Natural killer cell treated with Interleukin-12 subunit alpha and Interleukin-12 subunit beta and Interleukin-15 and Interleukin-18, amount 100 ng/mL, for 72 hours (primary cell): ENCODE measurements at regions not wholly inside any gene's neighbourhood (a gene's known extent, or its start where the extent isn't known, plus 50 kb on each side); places are given as distances from the start of the nearest gene placed in this dataset.
"Not testable (repeated sequence)": the region's sequence is repeated elsewhere in the genome, so short reads cannot be mapped to it uniquely, and the experiment has no call there.

Experiments
- ATAC-seq, 2 donors: fragments of 150-1000 bp; cut with Tn5 transposase in 1 of 2; sonication (Bioruptor Pico), chemical (Tn5 transposase) in 1 of 2; 2 replicates each; pipeline ENCODE4 v1.10.0; 2021
- DNase-seq: peaks from one replicate; pipeline ENCODE4 v3.0.0; 2022; ENCODE audit warnings: low spot score
- H3K27ac Mint-ChIP-seq, 2 donors: 1 replicate in 1 of 2; 2 replicates in 1 of 2; pipeline ENCODE4 v1.8.0; 2022; ENCODE audit warnings: mixed read lengths in 2 of 2, mild to moderate bottlenecking in 1 of 2, moderate library complexity in 1 of 2
- H3K27me3 Mint-ChIP-seq, 2 donors: 1 replicate in 1 of 2; 2 replicates in 1 of 2; pipeline ENCODE4 v1.8.0; 2022; ENCODE audit warnings: mixed read lengths in 2 of 2
- H3K36me3 Mint-ChIP-seq: one replicate; pipeline ENCODE4 v1.8.0; 2022; ENCODE audit warnings: mixed read lengths
- H3K4me1 Mint-ChIP-seq, 2 donors: 1 replicate in 1 of 2; 2 replicates in 1 of 2; pipeline ENCODE4 v1.8.0; 2022; ENCODE audit warnings: low read depth in 2 of 2, mixed read lengths in 2 of 2, mild to moderate bottlenecking in 1 of 2
- H3K4me3 Mint-ChIP-seq: one replicate; pipeline ENCODE4 v1.8.0; 2022; ENCODE audit warnings: mixed read lengths
- H3K9me3 Mint-ChIP-seq: 2 replicates; pipeline ENCODE4 v1.8.0; 2022; ENCODE audit warnings: mixed read lengths

DNA sequence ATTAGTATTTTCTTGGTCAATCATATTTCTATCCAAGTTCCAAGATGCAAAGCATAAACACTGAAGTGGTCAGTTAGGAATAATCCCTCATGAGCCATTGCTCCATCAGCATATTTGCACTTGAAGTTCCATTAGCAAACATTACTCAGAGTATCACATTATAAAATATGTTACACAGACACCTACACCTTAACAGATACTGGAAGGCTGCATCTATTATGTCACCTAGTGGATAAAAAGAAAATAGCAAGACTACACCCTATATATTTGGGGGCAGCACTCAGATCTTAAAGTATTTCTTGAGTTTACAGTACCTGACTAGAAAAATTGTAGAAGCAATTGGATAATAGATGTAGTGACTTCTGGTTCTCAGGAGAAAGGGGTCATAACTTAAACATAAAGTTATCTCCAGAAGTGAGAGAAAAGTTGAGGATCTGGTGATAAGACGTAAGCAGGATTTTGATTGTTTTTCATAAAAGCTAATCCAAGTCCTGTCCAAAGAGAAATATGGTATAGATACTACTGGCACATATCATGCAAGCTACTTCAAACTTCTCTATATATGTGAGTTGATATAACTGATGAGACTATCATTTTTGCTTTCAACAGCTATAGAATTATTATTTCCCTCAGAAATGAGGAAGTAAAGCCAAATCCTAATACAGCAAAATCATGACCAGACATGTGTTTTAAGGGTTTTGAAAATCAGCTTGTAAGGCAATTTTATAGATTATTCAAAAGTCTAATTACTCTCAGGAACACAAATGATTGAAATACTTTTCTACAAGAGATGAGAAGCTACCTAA, 422.2 kb downstream of the GBE1 start:
- Mint-ChIP-seq H3K27me3 (no peaks in the 10 kb centered on the region), H3K9me3 (peaks cover 5% of the 10 kb centered on the region), H3K4me3 (no peak overlapping the region), H3K4me1 (no peaks in the 10 kb centered on the region), H3K27ac (no peak overlapping the region), H3K36me3 (no peaks in the 10 kb centered on the region)
- ATAC-seq = no peak
- no peak for DNase-seq

DNA sequence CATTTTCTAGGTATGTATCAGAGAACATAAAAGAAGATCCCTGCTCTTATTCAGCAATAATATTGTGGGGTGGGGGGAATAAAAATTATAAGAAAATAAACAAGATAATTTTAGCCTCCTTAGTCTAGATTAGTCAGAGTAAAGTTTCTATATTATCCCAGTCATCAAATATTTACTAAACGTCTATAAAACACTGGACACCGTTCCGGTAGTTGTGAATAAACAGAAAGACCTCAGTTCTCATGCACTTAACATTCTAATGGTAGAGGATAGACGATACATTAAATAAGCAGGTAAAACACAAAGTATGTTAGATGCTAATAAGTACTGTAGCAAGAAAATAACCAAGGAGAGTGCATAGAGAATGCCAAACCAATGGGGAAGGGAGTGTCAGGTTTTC, 425.0 kb downstream of the GBE1 start:
- H3K27me3 Mint-ChIP-seq = no peaks in the 10 kb centered on the region
- peaks cover 8% of the 10 kb centered on the region for H3K9me3 Mint-ChIP-seq
- no peaks in the 10 kb centered on the region for H3K36me3 Mint-ChIP-seq
- no peak overlapping the region for H3K27ac Mint-ChIP-seq
- H3K4me1 Mint-ChIP-seq = no peaks in the 10 kb centered on the region
- no peak for DNase-seq
- no peak for ATAC-seq
- no peak overlapping the region for H3K4me3 Mint-ChIP-seq

GRCh38 chr3:81329835-81330234, 431.6 kb downstream of the GBE1 start:
- H3K36me3 Mint-ChIP-seq, DNase-seq, H3K27ac Mint-ChIP-seq, ATAC-seq, H3K27me3 Mint-ChIP-seq, H3K4me1 Mint-ChIP-seq, H3K4me3 Mint-ChIP-seq: not testable (repeated sequence)
- H3K9me3 Mint-ChIP-seq = peaks cover 18% of the 10 kb centered on the region

- no peak for ATAC-seq
- Mint-ChIP-seq H3K27ac (no peak overlapping the region), H3K36me3 (peaks cover 5% of the 10 kb centered on the region), H3K27me3 (no peaks in the 10 kb centered on the region), H3K9me3 (peaks cover 18% of the 10 kb centered on the region), H3K4me1 (no peaks in the 10 kb centered on the region), H3K4me3 (no peak overlapping the region)
- DNase-seq = no peak
Observed at GRCh38 chr3:81326245-81326644, 435.2 kb downstream of the GBE1 start.

DNA sequence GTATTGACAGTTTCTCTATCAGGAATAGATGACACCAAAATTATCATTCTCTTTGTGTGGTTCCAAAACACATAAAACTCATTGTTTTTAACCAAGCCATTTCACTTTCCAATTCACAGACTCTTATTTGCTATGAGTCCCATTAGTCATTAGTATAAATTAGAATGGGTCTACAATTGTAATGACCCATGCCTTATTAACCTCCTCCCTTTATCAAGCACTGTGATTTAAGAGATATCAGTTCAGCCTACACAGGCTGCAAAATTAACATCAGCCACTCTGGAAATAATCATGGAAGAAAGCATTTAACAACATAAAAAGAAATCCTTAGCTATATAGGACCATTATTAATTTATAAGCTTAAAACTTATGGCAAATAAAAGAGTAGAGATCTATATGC, 440.6 kb downstream of the GBE1 start:
- Mint-ChIP-seq H3K36me3 (peaks cover 5% of the 10 kb centered on the region), H3K27me3 (no peaks in the 10 kb centered on the region), H3K27ac (no peak overlapping the region), H3K4me3 (no peak overlapping the region), H3K4me1 (no peaks in the 10 kb centered on the region), H3K9me3 (peaks cover 3% of the 10 kb centered on the region)
- no peak for ATAC-seq
- no peak for DNase-seq

DNA sequence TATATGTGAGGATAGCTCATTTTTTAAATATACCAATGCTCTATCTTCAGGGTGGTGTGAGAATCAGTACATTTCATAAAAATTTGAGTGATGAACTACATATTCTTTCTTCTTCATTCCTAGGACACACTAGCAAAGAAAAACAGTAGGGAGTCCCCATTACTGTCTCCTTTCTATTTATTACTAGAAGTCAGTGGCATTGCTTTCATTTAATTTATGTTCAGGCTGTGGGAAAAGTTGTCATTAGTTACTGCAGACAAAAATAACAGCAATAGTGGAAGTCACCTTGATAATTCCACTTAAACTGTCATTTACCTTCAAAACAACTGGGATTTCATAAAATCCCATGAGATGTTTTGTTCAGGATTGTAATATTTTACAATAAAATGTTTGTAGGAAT, 446.4 kb downstream of the GBE1 start:
- Mint-ChIP-seq H3K36me3 (no peaks in the 10 kb centered on the region), H3K4me1 (no peaks in the 10 kb centered on the region), H3K4me3 (no peak overlapping the region), H3K27ac (no peak overlapping the region), H3K27me3 (no peaks in the 10 kb centered on the region), H3K9me3 (no peaks in the 10 kb centered on the region)
- DNase-seq (no peak), ATAC-seq (no peak)

DNA sequence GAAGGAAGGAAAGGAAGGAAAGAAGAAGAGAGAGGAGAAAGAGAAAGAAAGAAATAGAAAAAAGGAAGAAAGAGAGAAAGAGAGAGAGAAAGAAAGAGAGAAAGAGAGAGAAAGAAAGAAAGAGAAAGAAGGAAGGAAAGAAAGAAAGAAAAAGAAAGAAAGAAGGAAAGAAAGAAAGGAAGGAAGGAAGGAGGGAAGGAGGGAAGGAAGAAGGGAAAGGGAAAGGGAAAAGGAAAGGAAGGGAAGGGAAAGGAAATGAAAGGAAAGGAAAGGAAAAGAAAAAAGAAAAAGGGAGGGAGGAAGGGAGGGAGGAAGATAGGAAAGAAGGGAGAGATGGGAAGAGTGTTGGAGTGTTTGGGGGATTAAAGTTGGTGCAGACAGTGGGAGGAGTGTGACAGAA, 450.1 kb downstream of the GBE1 start:
- ATAC-seq (no peak), DNase-seq (no peak)
- Mint-ChIP-seq H3K27me3 (no peaks in the 10 kb centered on the region), H3K36me3 (no peaks in the 10 kb centered on the region), H3K4me1 (no peaks in the 10 kb centered on the region), H3K4me3 (no peak overlapping the region), H3K27ac (no peak overlapping the region), H3K9me3 (no peaks in the 10 kb centered on the region)

- H3K4me1 Mint-ChIP-seq = no peaks in the 10 kb centered on the region
- H3K4me3 Mint-ChIP-seq = no peak overlapping the region
- H3K27ac Mint-ChIP-seq = no peak overlapping the region
- no peaks in the 10 kb centered on the region for H3K9me3 Mint-ChIP-seq
- no peak for DNase-seq
- no peaks in the 10 kb centered on the region for H3K27me3 Mint-ChIP-seq
- H3K36me3 Mint-ChIP-seq = no peaks in the 10 kb centered on the region
- ATAC-seq = no peak
Observed at GRCh38 chr3:81308306-81308705, 453.1 kb downstream of the GBE1 start.

DNA sequence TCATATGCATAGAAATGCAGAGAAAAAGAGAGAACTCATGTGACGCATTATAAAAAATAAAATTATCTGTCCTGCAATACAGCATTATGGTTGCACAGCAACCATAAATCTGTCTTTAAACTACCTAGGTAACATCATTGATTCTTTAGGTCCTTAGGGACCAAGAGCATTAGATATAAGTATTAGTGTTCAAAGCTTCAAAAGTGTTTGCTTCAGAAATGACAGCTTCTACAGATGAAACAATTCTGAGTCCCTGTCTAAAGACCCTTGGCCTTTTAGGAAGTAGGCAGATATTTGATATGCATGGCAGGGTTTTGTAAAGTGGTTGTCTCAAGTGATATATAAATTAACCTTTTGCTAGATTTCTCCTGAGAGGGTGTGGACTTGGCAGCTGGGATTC, 454.2 kb downstream of the GBE1 start:
- Mint-ChIP-seq H3K9me3 (no peaks in the 10 kb centered on the region), H3K4me1 (no peaks in the 10 kb centered on the region), H3K4me3 (no peak overlapping the region), H3K27ac (no peak overlapping the region), H3K36me3 (no peaks in the 10 kb centered on the region), H3K27me3 (no peaks in the 10 kb centered on the region)
- ATAC-seq = no peak
- DNase-seq = no peak

DNA sequence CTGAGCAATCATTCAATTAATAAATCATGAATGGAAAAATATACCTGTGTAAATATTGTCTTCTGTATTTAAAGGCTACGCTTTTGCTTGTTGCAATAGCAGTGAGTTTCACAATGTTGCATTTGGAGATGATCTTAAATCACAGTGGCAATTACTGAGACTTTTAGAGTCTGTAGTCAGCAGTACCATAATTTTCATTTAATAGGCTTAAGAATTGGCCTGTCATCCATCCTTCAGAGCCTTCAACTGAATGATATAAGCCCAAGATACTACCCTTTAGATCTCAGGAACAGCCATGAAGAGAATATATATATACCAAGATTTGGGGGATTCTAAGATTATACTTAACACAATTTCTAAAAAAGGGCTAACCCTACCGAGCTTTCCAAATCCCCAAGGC, 458.1 kb downstream of the GBE1 start:
- H3K4me1 Mint-ChIP-seq = no peaks in the 10 kb centered on the region
- no peaks in the 10 kb centered on the region for H3K36me3 Mint-ChIP-seq
- H3K9me3 Mint-ChIP-seq = no peaks in the 10 kb centered on the region
- H3K27ac Mint-ChIP-seq = no peak overlapping the region
- DNase-seq (no peak), ATAC-seq (no peak)
- H3K27me3 Mint-ChIP-seq = no peaks in the 10 kb centered on the region
- H3K4me3 Mint-ChIP-seq = no peak overlapping the region

GRCh38 chr3:81302045-81302444, 459.4 kb downstream of the GBE1 start:
- Mint-ChIP-seq H3K4me3 (no peak overlapping the region), H3K36me3 (no peaks in the 10 kb centered on the region), H3K27me3 (no peaks in the 10 kb centered on the region), H3K4me1 (no peaks in the 10 kb centered on the region), H3K9me3 (no peaks in the 10 kb centered on the region), H3K27ac (no peak overlapping the region)
- DNase-seq (no peak), ATAC-seq (no peak)

DNA sequence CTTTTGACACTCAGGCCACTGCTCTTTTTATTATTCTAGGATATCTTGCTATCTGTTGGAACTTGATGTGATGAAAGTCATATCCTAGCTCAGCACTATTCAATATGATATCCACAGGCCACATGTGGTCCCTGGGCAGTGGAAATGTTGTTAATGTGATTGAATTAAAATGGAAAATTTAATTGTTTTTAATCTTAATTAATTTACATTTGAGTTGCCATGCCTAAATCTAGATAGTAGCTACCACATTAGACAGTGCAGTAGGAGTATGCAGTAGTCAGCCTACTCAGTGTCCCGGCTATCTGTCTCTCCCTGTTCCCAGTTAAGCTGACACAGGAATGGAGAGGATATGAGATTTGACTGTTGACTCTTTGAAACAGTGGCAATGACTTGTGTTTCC, 460.2 kb downstream of the GBE1 start:
- Mint-ChIP-seq H3K4me1 (no peaks in the 10 kb centered on the region), H3K36me3 (no peaks in the 10 kb centered on the region), H3K4me3 (no peak overlapping the region), H3K27me3 (no peaks in the 10 kb centered on the region), H3K9me3 (peaks cover 3% of the 10 kb centered on the region), H3K27ac (no peak overlapping the region)
- DNase-seq = no peak
- no peak for ATAC-seq

DNA sequence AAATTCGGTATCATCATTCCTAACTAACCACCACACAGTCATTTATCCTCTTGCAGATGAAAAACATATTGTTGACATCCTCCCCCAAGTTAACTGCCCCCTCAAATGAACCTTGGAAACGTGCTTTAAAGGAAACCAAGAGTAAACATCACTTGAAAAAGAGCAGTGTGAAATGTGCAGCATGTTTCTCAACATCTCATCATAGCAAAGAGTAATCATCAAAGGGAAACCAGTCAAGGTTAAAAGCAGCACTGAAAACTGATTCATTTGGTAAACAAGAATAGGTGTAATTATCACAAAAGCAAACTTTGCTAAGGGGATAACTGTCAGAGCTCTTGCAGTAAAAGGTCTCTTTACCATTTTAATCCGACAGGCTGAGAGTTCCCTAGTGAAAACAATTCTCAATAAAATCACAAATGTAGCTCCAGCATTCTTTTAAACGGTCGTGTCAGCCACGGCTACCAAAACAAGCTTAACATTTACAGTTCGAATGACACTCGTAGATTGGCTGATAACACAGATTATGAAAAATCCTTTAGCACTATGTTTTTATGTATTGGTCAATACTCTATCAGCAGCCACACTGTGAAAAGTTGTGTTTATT, 461.0 kb downstream of the GBE1 start:
- H3K27me3 Mint-ChIP-seq = no peaks in the 10 kb centered on the region
- H3K4me3 Mint-ChIP-seq = no peak overlapping the region
- ATAC-seq (no peak), DNase-seq (no peak)
- H3K9me3 Mint-ChIP-seq = peaks cover 4% of the 10 kb centered on the region
- H3K36me3 Mint-ChIP-seq = no peaks in the 10 kb centered on the region
- H3K4me1 Mint-ChIP-seq = no peaks in the 10 kb centered on the region
- H3K27ac Mint-ChIP-seq = no peak overlapping the region

DNA sequence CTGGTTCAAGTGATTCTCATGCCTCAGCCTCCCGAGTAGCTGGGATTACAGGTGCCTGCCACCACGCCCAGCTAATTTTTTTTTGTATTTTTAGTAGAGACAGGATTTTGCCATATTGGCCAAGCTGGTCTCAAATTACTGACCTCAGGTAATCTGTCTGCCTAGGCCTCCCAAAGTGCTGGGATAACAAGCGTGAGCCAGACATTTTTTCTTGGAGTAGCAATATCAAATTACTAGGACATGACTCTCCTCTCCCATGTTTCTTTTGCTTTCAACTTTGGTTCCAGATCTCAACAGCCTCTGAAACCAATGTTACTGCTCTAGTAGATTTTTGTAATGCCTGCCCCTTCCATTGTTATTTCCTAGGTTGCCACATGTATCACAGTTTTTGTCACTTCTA, 462.0 kb downstream of the GBE1 start:
- no peak for ATAC-seq
- Mint-ChIP-seq H3K4me1 (no peaks in the 10 kb centered on the region), H3K4me3 (no peak overlapping the region), H3K27ac (no peak overlapping the region), H3K27me3 (no peaks in the 10 kb centered on the region), H3K9me3 (peaks cover 4% of the 10 kb centered on the region), H3K36me3 (no peaks in the 10 kb centered on the region)
- DNase-seq = no peak
